Kidney capillary endothelial cell (primary cell): ENCODE measurements at regions not wholly inside any gene's neighbourhood (a gene's known extent, or its start where the extent isn't known, plus 50 kb on each side); places are given as distances from the start of the nearest gene placed in this dataset.

Experiments used
- DNase-seq: peaks from one replicate; pipeline ENCODE4 v3.0.0-alpha.2; 2018; ENCODE audit warnings: low spot score

GRCh38 chr12:24042651-24043050 lies 93.2 kb upstream of the SOX5 start:
- no peak for DNase-seq

- peak; percentile 61 for DNase-seq
These were observed 89.6 kb upstream of the SOX5 start for GRCh38 chr12:24039113-24039525.

GRCh38 chr12:24038211-24038997 lies 88.9 kb upstream of the SOX5 start:
- no peak for DNase-seq

GRCh38 chr12:24036438-24037216 lies 87.2 kb upstream of the SOX5 start:
- DNase-seq = no peak

GRCh38 chr12:24034894-24035293 lies 85.4 kb upstream of the SOX5 start:
- DNase-seq = no peak

GRCh38 chr12:24034160-24034559 lies 84.7 kb upstream of the SOX5 start:
- DNase-seq = no peak

- no peak for DNase-seq
These were observed 77.9 kb upstream of the SOX5 start for GRCh38 chr12:24027352-24027751.

- DNase-seq = no peak
These were observed 75.8 kb upstream of the SOX5 start for GRCh38 chr12:24025153-24025798.

- DNase-seq = no peak
These were observed 73.6 kb upstream of the SOX5 start for GRCh38 chr12:24023081-24023480.

GRCh38 chr12:24021164-24021502 lies 71.7 kb upstream of the SOX5 start:
- DNase-seq = no peak

- DNase-seq = peak; percentile 65
These were observed 71.1 kb upstream of the SOX5 start for GRCh38 chr12:24020397-24021163.

GRCh38 chr12:24015833-24016160 lies 66.3 kb upstream of the SOX5 start:
- DNase-seq = no peak

- DNase-seq = no peak
These were observed 65.7 kb upstream of the SOX5 start for GRCh38 chr12:24014915-24015832.

- DNase-seq = no peak
These were observed 64.8 kb upstream of the SOX5 start for GRCh38 chr12:24014240-24014639.

- no peak for DNase-seq
These were observed 63.1 kb upstream of the SOX5 start for GRCh38 chr12:24012528-24012927.

GRCh38 chr12:24011927-24012507 lies 62.5 kb upstream of the SOX5 start:
- DNase-seq = no peak

GRCh38 chr12:24008166-24008565 lies 58.7 kb upstream of the SOX5 start:
- DNase-seq = no peak
